HepG2 (cell line): ENCODE measurements at regions not wholly inside any gene's neighbourhood (a gene's known extent, or its start where the extent isn't known, plus 50 kb on each side); places are given as distances from the start of the nearest gene placed in this dataset.

Source experiments
- KDM1A ChIP-seq: IDR thresholded peaks from 2 replicates; pipeline ENCODE4 v1.6.1; 2016; ENCODE audit warnings: missing compliant biosample characterization
- NFYB ChIP-seq: sonication (generic); formaldehyde crosslinking; IDR thresholded peaks from 2 replicates; pipeline ENCODE4 v1.4.0; 2020; ENCODE audit warnings: missing genetic modification reagents
- ZNF17 ChIP-seq: sonication (generic); formaldehyde crosslinking; IDR thresholded peaks from 2 replicates; pipeline ENCODE4 v1.5.0; 2020; ENCODE audit warnings: mild to moderate bottlenecking, missing genetic modification reagents
- ZNF264 ChIP-seq: sonication (generic); formaldehyde crosslinking; IDR thresholded peaks from 2 replicates; pipeline ENCODE4 v1.4.0; 2020; ENCODE audit warnings: missing genetic modification reagents
- ZNF281 ChIP-seq: sonication (generic); formaldehyde crosslinking; IDR thresholded peaks from 2 replicates; pipeline ENCODE4 v1.4.0; 2020; ENCODE audit warnings: missing genetic modification reagents, borderline replicate concordance
- ZNF460 ChIP-seq: sonication (generic); formaldehyde crosslinking; IDR thresholded peaks from 2 replicates; pipeline ENCODE4 v1.5.1; 2020; ENCODE audit warnings: missing genetic modification reagents, mild to moderate bottlenecking, borderline replicate concordance
- TF ChIP-seq, protein P1 (sequence below): sonication (generic); formaldehyde crosslinking; IDR thresholded peaks from 2 replicates; pipeline ENCODE4 v1.4.0; 2020; ENCODE audit warnings: missing genetic modification reagents, mild to moderate bottlenecking, borderline replicate concordance

DNA sequence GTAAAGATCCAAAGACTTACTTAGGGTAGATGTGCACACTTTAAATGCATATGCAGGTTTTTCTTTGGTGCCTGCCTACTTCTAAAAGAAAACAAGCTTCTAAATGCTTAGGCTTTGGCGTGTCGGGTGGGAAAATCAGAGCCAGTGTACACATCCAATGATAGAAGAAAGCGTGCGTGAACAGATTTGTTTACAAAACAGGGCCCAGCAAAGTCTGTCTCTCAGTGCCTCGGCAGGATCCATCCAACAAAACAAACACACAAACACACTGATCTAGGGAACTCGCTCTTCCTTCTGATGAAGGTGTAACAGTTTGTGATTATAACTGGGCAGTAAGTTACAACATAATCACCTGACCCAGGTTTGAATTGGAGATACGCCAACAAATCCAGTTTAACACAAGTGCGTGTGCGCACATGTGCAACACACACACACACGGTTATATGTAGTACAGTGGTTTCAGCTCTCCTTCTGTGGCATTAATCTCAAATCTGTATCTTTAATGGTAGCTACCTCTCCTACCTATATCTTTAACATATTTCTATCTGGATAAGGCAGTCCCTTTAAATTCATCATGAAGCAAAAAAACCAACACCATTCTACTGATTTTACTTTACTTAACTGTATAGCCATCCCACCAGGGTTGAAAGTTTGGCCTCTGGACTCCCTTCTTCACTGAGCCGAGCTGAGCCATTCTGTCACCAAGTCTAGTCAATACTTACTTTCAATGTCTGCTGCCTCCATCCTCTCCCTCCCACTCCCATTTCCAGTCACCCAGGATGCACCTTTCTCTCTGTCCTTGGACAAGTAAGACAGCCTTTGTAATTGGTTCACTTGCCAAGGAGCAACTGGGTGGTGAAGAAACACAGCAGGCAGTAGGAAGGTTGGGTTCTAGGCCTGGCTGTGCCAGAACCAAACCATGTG, 184.4 kb upstream of the KLF14 start (continued):
- TF ChIP-seq, protein P1, sequence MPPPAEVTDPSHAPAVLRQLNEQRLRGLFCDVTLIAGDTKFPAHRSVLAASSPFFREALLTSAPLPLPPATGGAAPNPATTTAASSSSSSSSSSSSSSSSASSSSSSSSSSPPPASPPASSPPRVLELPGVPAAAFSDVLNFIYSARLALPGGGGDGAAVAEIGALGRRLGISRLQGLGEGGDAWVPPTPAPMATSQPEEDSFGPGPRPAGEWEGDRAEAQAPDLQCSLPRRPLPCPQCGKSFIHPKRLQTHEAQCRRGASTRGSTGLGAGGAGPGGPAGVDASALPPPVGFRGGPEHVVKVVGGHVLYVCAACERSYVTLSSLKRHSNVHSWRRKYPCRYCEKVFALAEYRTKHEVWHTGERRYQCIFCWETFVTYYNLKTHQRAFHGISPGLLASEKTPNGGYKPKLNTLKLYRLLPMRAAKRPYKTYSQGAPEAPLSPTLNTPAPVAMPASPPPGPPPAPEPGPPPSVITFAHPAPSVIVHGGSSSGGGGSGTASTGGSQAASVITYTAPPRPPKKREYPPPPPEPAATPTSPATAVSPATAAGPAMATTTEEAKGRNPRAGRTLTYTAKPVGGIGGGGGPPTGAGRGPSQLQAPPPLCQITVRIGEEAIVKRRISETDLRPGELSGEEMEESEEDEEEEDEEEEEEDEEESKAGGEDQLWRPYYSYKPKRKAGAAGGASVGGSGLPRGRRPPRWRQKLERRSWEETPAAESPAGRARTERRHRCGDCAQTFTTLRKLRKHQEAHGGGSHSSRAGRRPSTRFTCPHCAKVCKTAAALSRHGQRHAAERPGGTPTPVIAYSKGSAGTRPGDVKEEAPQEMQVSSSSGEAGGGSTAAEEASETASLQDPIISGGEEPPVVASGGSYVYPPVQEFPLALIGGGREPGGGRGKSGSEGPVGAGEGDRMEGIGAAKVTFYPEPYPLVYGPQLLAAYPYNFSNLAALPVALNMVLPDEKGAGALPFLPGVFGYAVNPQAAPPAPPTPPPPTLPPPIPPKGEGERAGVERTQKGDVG (CRISPR knock-in tag): peak; percentile 51; the same call in 1 of the 2 replicates
- TF ChIP-seq ZNF17 (CRISPR knock-in tag): no peak
- no peak for TF ChIP-seq ZNF460 (CRISPR knock-in tag)
- no peak for TF ChIP-seq ZNF281 (CRISPR knock-in tag)
- no peak for TF ChIP-seq KDM1A (CRISPR knock-in tag)
- no peak for TF ChIP-seq ZNF264
- no peak for TF ChIP-seq NFYB (CRISPR knock-in tag)
